ENCODE measurements at regions not wholly inside any gene's neighbourhood (a gene's known extent, or its start where the extent isn't known, plus 50 kb on each side); places are given as distances from the start of the nearest gene placed in this dataset.

- ChIA-PET CTCF (interaction anchor here (0.6 kb wide), 1 partner anchor 69 kb away, joined by 4 read pairs; no protein-coding TSS in a partner anchor), POLR2A (no interaction called here)
- H3K27me3 ChIP-seq (replicated peaks; ENCODE audit: control insufficient read depth, insufficient read depth, low read length) = peaks cover 2% of the 10 kb centered on the region; the same call in 1 of the 2 replicates
- BruUV-seq (replicated peaks) = no TSS peak
- Mint-ChIP-seq H3K9me3 (ENCODE audit: unreplicated experiment) (no peaks in the 10 kb centered on the region), H3K4me1 (ENCODE audit: low read depth, unreplicated experiment) (no peaks in the 10 kb centered on the region), H3K36me3 (ENCODE audit: insufficient read depth, unreplicated experiment) (no peaks in the 10 kb centered on the region), H3K27ac (ENCODE audit: unreplicated experiment) (no peak overlapping the region), H3K27me3 (ENCODE audit: insufficient read depth, unreplicated experiment) (peaks cover 11% of the 10 kb centered on the region), H3K4me3 (ENCODE audit: unreplicated experiment) (no peak overlapping the region)
- TF ChIP-seq CTCF (IDR thresholded peaks at IDR 0.05; ENCODE audit: insufficient read depth in 1 of 2, low read depth in 1 of 2, low read length in 1 of 2, severe bottlenecking in 1 of 2, unreplicated experiment in 1 of 2) = no peak
- intact Hi-C loops (cut with micrococcal nuclease; ENCODE audit: unreplicated experiment) = loop anchor here (1.0 to 10.0 kb wide), 3 partner anchors 60 to 259 kb away; no protein-coding TSS in a partner anchor
- H3K4me1 ChIP-seq = no peaks in the 10 kb centered on the region
- H3K36me3 ChIP-seq (ENCODE audit: control insufficient read depth, insufficient read depth, low read length) = no peaks in the 10 kb centered on the region
- no peaks in the 10 kb centered on the region for H3K9me3 ChIP-seq
- no peak overlapping the region for H3K4me3 ChIP-seq (ENCODE audit: low read depth, low read length)
- no peak for DNase-seq
These were observed 134.6 kb upstream of the PPP1R26 start for GRCh38 chr9:135344915-135345500.

- H3K27me3 ChIP-seq (replicated peaks; ENCODE audit: control insufficient read depth, insufficient read depth, low read length) = peaks cover 2% of the 10 kb centered on the region; the same call in 1 of the 2 replicates
- H3K4me3 ChIP-seq (ENCODE audit: low read depth, low read length) = no peak overlapping the region
- no peak overlapping the region for H3K4me3 Mint-ChIP-seq (ENCODE audit: unreplicated experiment)
- intact Hi-C loops (cut with micrococcal nuclease; ENCODE audit: unreplicated experiment) = loop anchor here (10.0 kb wide), 2 partner anchors 59 to 101 kb away; no protein-coding TSS in a partner anchor
- H3K36me3 ChIP-seq (ENCODE audit: control insufficient read depth, insufficient read depth, low read length) = no peaks in the 10 kb centered on the region
- peaks cover 16% of the 10 kb centered on the region for H3K27me3 Mint-ChIP-seq (ENCODE audit: insufficient read depth, unreplicated experiment)
- no peak overlapping the region for H3K27ac Mint-ChIP-seq (ENCODE audit: unreplicated experiment)
- H3K4me1 ChIP-seq = no peaks in the 10 kb centered on the region
- BruUV-seq (replicated peaks) = no TSS peak
- TF ChIP-seq CTCF (IDR thresholded peaks at IDR 0.05; ENCODE audit: insufficient read depth in 1 of 2, low read depth in 1 of 2, low read length in 1 of 2, severe bottlenecking in 1 of 2, unreplicated experiment in 1 of 2) = no peak
- CTCF ChIA-PET = no interaction called here
- no peaks in the 10 kb centered on the region for H3K4me1 Mint-ChIP-seq (ENCODE audit: low read depth, unreplicated experiment)
- POLR2A ChIA-PET = no interaction called here
- no peaks in the 10 kb centered on the region for H3K9me3 Mint-ChIP-seq (ENCODE audit: unreplicated experiment)
- DNase-seq = no peak
- H3K36me3 Mint-ChIP-seq (ENCODE audit: insufficient read depth, unreplicated experiment) = no peaks in the 10 kb centered on the region
- H3K9me3 ChIP-seq = no peaks in the 10 kb centered on the region
These were observed 133.7 kb upstream of the PPP1R26 start for GRCh38 chr9:135345775-135346433.

GRCh38 chr9:135346438-135347050, 133.0 kb upstream of the PPP1R26 start:
- Histone ChIP-seq H3K27me3 (replicated peaks; ENCODE audit: control insufficient read depth, insufficient read depth, low read length) (peaks cover 2% of the 10 kb centered on the region; the same call in 1 of the 2 replicates), H3K9me3 (no peaks in the 10 kb centered on the region), H3K36me3 (ENCODE audit: control insufficient read depth, insufficient read depth, low read length) (no peaks in the 10 kb centered on the region), H3K4me1 (no peaks in the 10 kb centered on the region), H3K4me3 (ENCODE audit: low read depth, low read length) (no peak overlapping the region)
- ChIA-PET POLR2A (no interaction called here), CTCF (no interaction called here)
- intact Hi-C loops (cut with micrococcal nuclease; ENCODE audit: unreplicated experiment) = loop anchor here (10.0 kb wide), 2 partner anchors 58 to 102 kb away; no protein-coding TSS in a partner anchor
- no peaks in the 10 kb centered on the region for H3K36me3 Mint-ChIP-seq (ENCODE audit: insufficient read depth, unreplicated experiment)
- H3K27me3 Mint-ChIP-seq (ENCODE audit: insufficient read depth, unreplicated experiment) = peaks cover 19% of the 10 kb centered on the region
- no peak overlapping the region for H3K27ac Mint-ChIP-seq (ENCODE audit: unreplicated experiment)
- H3K4me3 Mint-ChIP-seq (ENCODE audit: unreplicated experiment) = no peak overlapping the region
- no peak for TF ChIP-seq CTCF (IDR thresholded peaks at IDR 0.05; ENCODE audit: insufficient read depth in 1 of 2, low read depth in 1 of 2, low read length in 1 of 2, severe bottlenecking in 1 of 2, unreplicated experiment in 1 of 2)
- no TSS peak for BruUV-seq (replicated peaks)
- no peak for DNase-seq
- H3K4me1 Mint-ChIP-seq (ENCODE audit: low read depth, unreplicated experiment) = no peaks in the 10 kb centered on the region
- H3K9me3 Mint-ChIP-seq (ENCODE audit: unreplicated experiment) = no peaks in the 10 kb centered on the region

Measured in Caco-2 (cell line).